Lower leg skin (tissue), 4 donors: ENCODE measurements at regions not wholly inside any gene's neighbourhood (a gene's known extent, or its start where the extent isn't known, plus 50 kb on each side); places are given as distances from the start of the nearest gene placed in this dataset.

Experiments
- DNase-seq, 2 donors: peaks; one replicate each; pipeline ENCODE4 v3.0.0-alpha.2; 2019; ENCODE audit warnings: low spot score in 2 of 2
- H3K4me3 ChIP-seq: fragments of 200-600 bp; sonication (generic); 2 replicates; pipeline ENCODE4 v1.5.1; 2017; ENCODE audit warnings: mild to moderate bottlenecking, low read depth; ENCODE audit not compliant: poor library complexity, severe bottlenecking
- CTCF ChIP-seq, 3 donors: fragments of 450-650 bp; IDR thresholded peaks; one replicate each; pipeline ENCODE4 v1.5.1; 2016; ENCODE audit warnings: antibody characterized with exemption in 3 of 3, mild to moderate bottlenecking in 3 of 3, moderate library complexity in 2 of 3
- POLR2A ChIP-seq, 2 donors: fragments of 450-650 bp; IDR thresholded peaks; one replicate each; pipeline ENCODE4 v1.6.1; 2016 to 2017; ENCODE audit warnings: antibody characterized with exemption in 2 of 2, mild to moderate bottlenecking in 1 of 2, moderate library complexity in 1 of 2
- WGBS, 2 donors: methylation state at CpG; one replicate each; pipeline ENCODE4 v1.1.5; 2018; 5-methylcytosine and 5-hydroxymethylcytosine counted together
- intact Hi-C: fragments of 100-400 bp; cut with DNase I; formaldehyde crosslinking; loops from one replicate; pipeline ENCODE4 v1.15.0; 2023; ENCODE audit warnings: low total_unique reads

GRCh38 chr6:113190170-113190569, 667.0 kb upstream of the MARCKS start:
- H3K4me3 ChIP-seq: no peak overlapping the region
- no peak for DNase-seq
- TF ChIP-seq POLR2A (IDR thresholded peaks at IDR 0.05) (no peak), CTCF (IDR thresholded peaks at IDR 0.05) (no peak)
- intact Hi-C loops: no loop called here
- WGBS, 2 donors: 97 to 100% methylated on average over 2 of the region's 2 CpGs

- 86 to 87% methylated on average over 2 of the region's 2 CpGs for WGBS, 2 donors
- TF ChIP-seq POLR2A (IDR thresholded peaks at IDR 0.05) (no peak), CTCF (IDR thresholded peaks at IDR 0.05) (no peak)
- DNase-seq: no peak
- no peak overlapping the region for H3K4me3 ChIP-seq
- intact Hi-C loops: no loop called here
Measured at GRCh38 chr6:113194090-113194489, 663.1 kb upstream of the MARCKS start.

GRCh38 chr6:113202852-113203714, 654.1 kb upstream of the MARCKS start:
- TF ChIP-seq CTCF (IDR thresholded peaks at IDR 0.05) (no peak), POLR2A (IDR thresholded peaks at IDR 0.05) (no peak)
- H3K4me3 ChIP-seq: no peak overlapping the region
- WGBS, 2 donors: 85 to 89% methylated on average over 4 of the region's 4 CpGs
- DNase-seq: no peak
- intact Hi-C loops: no loop called here

- TF ChIP-seq POLR2A (IDR thresholded peaks at IDR 0.05) (no peak), CTCF (IDR thresholded peaks at IDR 0.05) (no peak)
- intact Hi-C loops: no loop called here
- H3K4me3 ChIP-seq: no peak overlapping the region
- WGBS, 2 donors: 97 to 99% methylated on average over 4 of the region's 4 CpGs
- no peak for DNase-seq
Measured at GRCh38 chr6:113203715-113204110, 653.4 kb upstream of the MARCKS start.

GRCh38 chr6:113205553-113205952, 651.6 kb upstream of the MARCKS start:
- H3K4me3 ChIP-seq: no peak overlapping the region
- WGBS, 2 donors: 88 to 89% methylated on average over 1 of the region's 1 CpG
- intact Hi-C loops: no loop called here
- TF ChIP-seq POLR2A (IDR thresholded peaks at IDR 0.05) (no peak), CTCF (IDR thresholded peaks at IDR 0.05) (no peak)
- no peak for DNase-seq

GRCh38 chr6:113208726-113209125, 648.4 kb upstream of the MARCKS start:
- 90 to 94% methylated on average over 2 of the region's 2 CpGs for WGBS, 2 donors
- intact Hi-C loops: no loop called here
- H3K4me3 ChIP-seq: no peak overlapping the region
- no peak for TF ChIP-seq POLR2A (IDR thresholded peaks at IDR 0.05)
- no peak for TF ChIP-seq CTCF (IDR thresholded peaks at IDR 0.05)
- no peak for DNase-seq
